ENCODE measurements at regions not wholly inside any gene's neighbourhood (a gene's known extent, or its start where the extent isn't known, plus 50 kb on each side); places are given as distances from the start of the nearest gene placed in this dataset.

GRCh38 chr6:82068721-82069120 lies 178.8 kb downstream of the IBTK start:
- no peak for DNase-seq

- DNase-seq = no peak
Measured at GRCh38 chr6:82066991-82067411, 180.5 kb downstream of the IBTK start.

- no peak for DNase-seq
Measured at GRCh38 chr6:82066196-82066595, 181.3 kb downstream of the IBTK start.

GRCh38 chr6:82063574-82063973 lies 184.0 kb downstream of the IBTK start:
- no peak for DNase-seq

- DNase-seq = no peak
Measured at GRCh38 chr6:82062219-82062618, 185.3 kb downstream of the IBTK start.

GRCh38 chr6:82057846-82058554 lies 189.5 kb downstream of the IBTK start:
- no peak for DNase-seq

- DNase-seq = no peak
Measured at GRCh38 chr6:82056567-82056966, 191.0 kb downstream of the IBTK start.

GRCh38 chr6:82045965-82046756 lies 201.4 kb downstream of the IBTK start:
- no peak for DNase-seq

GRCh38 chr6:82040405-82041221 lies 206.9 kb downstream of the IBTK start:
- peak; percentile 15 for DNase-seq

GRCh38 chr6:82038631-82039030 lies 208.9 kb downstream of the IBTK start:
- no peak for DNase-seq

GRCh38 chr6:82035526-82035925 lies 212.0 kb downstream of the IBTK start:
- no peak for DNase-seq

- no peak for DNase-seq
Measured at GRCh38 chr6:82033631-82034211, 213.8 kb downstream of the IBTK start.

GRCh38 chr6:82032444-82032843 lies 215.1 kb downstream of the IBTK start:
- DNase-seq = no peak

- no peak for DNase-seq
Measured at GRCh38 chr6:82030761-82031503, 216.6 kb downstream of the IBTK start.

- no peak for DNase-seq
Measured at GRCh38 chr6:82030301-82030700, 217.2 kb downstream of the IBTK start.

GRCh38 chr6:82025271-82025670 lies 222.3 kb downstream of the IBTK start:
- DNase-seq = no peak

- DNase-seq = no peak
Measured at GRCh38 chr6:82022614-82023129, 224.9 kb downstream of the IBTK start.

- no peak for DNase-seq
Measured at GRCh38 chr6:82017773-82018172, 229.8 kb downstream of the IBTK start.

- DNase-seq = no peak
Measured at GRCh38 chr6:82017288-82017687, 230.3 kb downstream of the IBTK start.

GRCh38 chr6:82015526-82015925 lies 232.0 kb downstream of the IBTK start:
- DNase-seq = no peak

- no peak for DNase-seq
Measured at GRCh38 chr6:82015043-82015442, 232.5 kb downstream of the IBTK start.

All from CD4-positive, alpha-beta T cell treated with Interleukin-10 for 1 hour (primary cell).